HG03575 (cell line): ENCODE measurements at regions not wholly inside any gene's neighbourhood (a gene's known extent, or its start where the extent isn't known, plus 50 kb on each side); places are given as distances from the start of the nearest gene placed in this dataset.

Experiments used
- ATAC-seq: cut with Tn5 transposase; IDR thresholded peaks from one replicate; pipeline ENCODE4 v1.9.1; 2021; ENCODE audit not compliant: unreplicated experiment, insufficient number of reproducible peaks, low FRiP score; ENCODE audit errors: extremely low read depth

DNA sequence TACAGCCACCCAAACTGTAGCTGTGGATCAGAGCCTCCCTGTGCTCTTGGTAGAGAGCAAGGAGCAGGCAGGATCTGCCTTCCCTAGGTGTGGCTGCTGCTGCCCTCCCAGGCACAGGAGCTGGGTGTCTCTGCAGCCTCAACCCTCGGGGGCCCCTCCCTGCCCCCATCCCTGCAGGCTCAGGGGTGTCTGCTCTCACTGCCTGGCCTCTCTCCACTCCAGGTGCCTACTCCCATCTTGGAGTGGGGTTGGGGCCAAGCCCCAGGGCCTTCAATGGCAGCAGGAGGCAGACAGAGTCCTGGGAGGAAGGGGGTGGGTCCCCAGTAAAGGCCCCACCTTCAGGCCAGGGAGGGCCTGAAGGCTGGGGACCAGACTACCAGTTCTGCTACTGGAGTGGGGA is 189.7 kb upstream of the OSR1 start:
- ATAC-seq, result no peak

DNA sequence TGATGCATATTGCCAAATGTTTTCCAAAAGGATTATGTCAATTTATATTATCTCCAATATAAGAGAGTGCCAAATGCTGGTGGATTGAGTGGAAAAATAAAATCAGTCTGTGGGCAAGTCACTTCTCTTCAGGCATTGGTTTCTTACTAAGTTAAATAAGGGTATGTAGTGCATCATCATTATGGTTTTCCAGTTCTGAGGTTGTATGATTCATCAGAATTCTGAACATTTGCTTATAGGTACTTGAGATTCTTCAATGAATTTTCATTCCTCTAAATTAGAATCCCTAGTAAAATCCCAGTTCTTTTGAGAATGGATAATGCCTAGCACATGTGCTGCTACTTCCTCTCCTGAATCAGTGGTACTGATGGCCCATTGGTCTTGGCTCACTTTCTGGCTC is 188.9 kb upstream of the OSR1 start:
- ATAC-seq, result no peak

DNA sequence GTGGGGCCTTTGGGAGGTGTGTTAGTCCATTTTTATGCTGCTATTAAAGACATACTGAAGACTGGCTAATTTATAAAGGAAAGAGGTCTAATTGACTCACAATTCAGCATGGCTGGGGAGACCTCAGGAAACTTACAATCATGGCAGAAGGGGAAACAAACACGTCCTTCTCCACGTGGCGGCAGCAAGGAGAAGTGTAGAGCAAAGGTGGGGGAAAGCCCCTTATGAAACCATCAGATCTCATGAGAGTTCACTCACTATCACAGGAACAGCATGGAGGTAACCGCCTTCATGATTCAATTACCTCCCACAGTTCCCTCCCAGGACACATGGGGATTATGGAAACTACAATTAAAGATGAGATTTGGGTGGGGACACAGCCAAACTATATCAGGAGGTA is 187.1 kb upstream of the OSR1 start:
- no peak for ATAC-seq

DNA sequence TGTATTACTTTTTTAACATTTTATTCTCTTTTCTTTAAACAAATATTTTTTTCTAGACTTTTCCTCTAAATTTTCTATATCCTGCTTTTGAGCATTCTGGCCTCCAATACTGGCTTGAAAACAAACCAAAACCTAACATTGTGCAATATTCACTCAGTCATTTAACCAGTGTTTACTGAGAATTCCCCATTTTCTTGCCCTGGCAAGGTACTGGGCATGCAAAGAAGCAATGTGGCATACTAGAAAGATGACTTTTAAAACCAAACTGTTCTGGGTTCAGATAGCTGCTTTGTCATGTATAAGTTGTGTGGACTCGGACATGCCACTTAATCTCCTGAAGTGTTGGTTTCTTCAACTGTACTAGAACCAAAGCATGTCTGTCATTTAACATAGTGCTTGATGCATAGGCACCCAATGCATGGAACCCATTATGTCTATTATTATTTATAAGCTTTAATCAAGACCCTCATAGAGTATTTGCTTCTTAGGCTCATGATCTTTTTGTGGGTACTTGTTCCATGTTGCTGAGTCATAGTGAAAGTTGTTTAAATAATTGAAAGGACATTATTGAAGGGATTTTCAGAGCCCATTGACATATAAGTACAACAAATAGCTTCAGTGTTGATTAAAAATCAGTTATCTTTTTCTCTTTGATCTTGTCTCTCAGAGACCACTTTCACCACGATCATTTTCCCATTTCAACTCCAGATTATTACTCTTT is 185.4 kb upstream of the OSR1 start:
- no peak for ATAC-seq

DNA sequence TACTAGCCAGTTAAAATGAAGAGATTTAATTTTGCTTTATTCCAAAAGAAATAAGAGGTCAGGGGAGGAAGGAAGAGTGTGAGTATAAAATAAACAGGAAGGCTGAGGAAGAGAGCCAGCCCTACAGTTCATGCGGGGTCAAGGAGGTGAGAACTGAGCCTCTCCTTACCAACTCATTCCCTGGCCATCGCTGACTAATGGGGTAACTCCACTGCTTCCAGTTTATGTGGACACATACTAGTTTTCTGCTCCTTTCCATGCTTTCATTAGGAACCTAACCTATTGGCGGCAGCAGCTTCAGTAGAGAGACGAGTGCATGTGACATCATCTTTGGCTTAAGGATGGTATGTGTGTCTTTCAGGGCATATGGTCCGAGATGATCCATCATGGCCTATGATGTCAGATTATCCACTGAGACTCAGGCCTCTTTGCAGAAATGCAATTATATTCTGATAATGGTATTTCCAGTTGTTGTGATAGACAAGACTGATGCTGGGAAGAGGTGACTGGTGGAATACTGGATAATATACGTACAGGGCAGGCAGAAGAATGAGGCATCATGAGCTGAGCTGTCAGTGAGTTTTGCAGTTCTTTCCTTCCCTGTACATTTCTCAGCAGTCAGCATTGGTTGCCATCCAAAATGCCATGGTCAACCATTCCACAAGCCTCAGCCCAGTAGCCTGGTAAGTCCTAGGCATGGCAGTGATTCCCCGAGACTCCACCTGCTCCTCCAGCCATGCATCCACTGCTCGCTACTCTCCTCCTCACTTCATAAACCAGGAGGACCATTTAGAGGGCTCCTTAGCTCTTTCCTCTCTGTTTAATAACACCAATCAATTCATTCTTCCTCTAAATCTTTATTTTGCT is 184.6 kb upstream of the OSR1 start:
- ATAC-seq, result no peak

DNA sequence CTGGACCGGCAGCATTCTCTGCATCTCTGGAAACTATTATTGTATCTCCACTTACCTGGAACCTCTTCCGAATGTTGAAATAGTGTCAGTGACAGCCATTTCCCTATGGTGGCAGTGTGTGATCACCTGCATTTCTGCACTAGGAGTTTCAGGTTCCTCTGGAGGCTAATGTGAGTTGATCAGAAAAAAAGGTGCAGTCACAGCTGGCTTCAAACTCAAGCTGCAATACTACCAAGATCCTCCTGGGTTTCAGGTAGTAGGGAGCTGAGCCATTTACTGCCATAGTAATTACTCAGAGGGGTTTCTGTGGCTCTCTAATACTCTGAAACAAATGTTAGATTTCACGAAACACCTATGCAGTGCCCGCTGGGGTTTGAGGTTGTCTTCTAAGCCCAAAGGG is 183.5 kb upstream of the OSR1 start:
- no peak for ATAC-seq

DNA sequence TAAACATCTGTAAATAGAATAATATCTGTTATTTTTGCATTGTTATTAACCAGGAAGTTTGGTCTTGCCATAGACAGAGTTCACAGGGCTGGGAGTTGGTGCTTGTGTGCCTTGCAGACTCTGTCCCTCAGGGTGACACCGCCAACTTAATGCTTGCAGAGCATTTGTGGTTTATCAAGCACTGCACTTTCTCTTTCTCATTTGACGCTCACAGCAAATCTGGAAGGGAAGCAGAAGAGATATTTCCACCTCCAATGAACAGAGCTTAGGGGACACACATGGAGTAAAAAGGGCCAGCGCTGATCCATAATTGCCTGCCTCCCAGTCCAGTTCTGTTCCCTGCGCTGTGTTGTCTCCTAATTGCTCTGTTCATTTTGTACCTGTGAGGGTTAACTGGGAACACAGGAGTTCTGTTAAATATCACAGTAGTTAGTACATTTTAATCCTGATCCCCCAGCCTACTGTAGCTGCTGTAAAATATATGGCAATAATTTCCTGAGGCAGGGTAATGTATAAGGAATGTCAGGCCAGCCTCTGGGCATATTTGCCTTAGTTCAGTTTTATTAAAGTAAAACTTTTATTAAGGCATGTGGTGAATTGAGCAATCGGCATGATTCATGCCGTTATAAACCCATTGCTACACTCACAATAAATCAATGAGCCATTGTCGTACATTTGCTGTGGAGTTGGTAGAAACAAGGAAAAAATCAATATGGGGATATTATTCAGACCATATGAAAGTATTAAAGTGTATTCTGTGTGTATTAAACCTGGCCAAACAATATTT is 182.5 kb upstream of the OSR1 start:
- ATAC-seq, result no peak

DNA sequence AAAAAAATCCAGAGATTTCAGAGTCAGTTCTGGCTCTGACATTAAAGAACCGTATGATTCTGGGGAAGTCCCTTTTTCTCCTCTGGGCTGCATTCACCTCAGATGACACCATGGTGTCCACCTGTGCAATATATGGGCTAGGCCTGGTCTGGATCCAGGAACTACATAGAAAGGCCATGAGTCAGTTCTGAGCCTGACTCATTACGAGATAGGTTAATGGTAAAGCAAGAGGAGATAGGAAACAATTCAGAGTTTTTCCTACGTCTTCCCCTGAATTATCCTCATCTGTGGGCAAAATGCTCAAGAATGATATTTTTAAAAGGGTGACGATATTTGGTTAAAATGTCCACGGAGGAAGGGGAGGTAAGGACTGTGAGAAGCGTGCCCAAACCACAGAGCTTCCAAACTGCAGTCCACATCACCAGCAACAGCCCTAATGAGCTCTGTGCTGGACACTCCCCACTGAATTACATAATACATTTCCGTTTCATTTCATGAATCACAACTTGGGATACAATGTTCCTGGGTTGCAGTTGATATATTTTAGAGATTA is 180.1 kb upstream of the OSR1 start:
- no peak for ATAC-seq

DNA sequence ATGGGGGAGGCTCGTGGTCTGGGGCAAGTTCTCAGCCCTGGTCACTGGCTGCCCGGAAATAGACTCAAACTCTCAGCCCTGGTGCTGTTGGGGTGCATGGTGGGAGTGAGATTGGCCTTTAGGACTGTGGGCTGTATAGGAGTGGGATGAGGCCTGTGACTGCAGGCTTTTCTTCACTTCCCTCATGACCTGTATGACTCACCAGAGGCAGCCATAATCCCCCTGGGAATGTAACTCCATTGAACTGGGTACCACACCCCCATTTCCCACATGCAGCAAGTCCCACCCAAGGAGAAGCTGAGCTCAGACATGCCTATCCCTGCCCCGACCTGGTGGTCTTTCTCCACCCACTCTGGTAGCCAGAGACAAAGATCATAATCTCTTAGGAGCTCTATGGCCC is 177.7 kb upstream of the OSR1 start:
- no peak for ATAC-seq

DNA sequence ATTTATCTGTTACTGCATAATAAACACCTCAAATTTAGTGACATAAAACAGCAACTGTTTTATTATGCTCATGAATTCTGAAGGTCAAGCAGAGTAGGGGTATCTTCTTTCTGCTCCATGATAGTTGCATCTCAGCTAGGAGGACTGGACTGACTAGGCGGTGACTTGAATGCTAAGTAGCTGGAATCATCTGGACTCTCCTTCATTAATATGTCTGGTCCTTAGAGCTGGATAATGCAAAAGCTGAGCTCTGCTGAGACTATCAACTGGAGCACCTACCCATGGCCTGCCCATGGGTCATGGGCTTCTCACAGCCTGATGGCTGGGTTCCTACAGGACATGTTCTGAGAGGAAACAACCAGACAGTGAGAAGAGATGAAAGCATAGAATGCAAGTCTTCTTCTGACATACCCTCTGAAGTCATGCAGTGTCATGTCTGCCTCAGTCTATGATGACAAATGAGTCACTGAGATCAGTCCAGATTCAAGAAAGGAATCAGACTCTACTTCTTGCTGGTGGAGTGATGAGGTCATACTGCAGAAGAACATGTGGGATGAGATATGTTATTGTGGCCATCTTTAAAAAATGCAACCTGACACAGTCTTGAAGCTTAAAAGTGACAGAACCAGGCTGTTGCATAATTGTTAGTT is 174.2 kb upstream of the OSR1 start:
- ATAC-seq, result no peak

DNA sequence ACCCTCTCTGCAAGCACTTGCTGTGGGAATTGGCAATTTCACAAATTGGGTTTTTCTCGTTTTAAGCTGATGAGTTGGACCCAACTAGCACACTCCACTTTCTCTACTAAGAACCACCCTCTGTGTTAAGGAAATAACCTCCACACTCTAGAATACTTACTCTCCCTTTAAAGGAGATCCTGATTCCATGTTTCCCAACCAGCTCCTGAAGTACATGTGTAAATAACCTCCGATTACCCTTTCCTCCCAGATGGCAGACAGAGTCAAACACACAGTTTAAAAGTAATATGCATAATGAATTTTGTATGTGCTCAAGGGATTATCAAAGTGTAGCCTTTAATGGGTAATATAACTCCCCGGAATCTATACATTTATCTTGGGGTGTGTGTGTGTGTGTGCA is 171.3 kb upstream of the OSR1 start:
- no peak for ATAC-seq

DNA sequence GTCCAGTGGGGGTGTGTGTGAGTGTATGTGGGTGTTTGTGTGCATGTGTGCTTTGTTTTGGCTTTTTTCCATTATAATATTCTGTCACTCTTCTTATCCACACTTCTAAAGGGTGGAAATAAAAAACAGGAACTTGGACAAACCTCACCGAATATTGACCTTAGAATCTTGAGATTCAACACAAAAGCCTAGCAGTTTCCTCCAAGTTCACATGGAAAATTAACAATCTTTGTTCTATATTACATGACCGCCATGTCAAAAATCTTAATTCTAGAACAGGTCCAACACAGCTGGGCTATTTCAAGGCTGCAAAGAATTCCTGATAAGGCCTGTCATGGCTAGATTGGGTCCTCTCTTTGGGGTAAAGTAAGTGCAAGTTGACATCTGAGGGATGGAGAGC is 169.3 kb upstream of the OSR1 start:
- ATAC-seq, result no peak

DNA sequence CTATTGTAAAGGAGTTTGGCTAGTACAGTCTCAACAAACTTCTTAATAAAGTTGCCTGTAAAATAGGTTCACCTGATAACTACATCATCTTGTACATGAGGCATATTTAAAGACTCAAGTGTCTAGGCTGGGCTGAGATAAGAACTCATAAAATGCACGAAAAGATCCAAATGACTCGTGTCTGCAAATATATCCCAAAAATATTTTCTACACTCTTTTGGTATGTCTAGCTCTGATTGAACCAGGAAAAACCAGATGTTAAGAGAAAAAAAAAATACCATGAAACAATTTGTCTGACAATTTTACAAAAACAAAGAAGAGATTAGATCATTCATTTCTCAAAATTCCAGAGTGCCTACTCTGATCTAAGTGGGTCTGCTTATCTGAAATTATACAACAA is 166.9 kb upstream of the OSR1 start:
- ATAC-seq, result no peak

DNA sequence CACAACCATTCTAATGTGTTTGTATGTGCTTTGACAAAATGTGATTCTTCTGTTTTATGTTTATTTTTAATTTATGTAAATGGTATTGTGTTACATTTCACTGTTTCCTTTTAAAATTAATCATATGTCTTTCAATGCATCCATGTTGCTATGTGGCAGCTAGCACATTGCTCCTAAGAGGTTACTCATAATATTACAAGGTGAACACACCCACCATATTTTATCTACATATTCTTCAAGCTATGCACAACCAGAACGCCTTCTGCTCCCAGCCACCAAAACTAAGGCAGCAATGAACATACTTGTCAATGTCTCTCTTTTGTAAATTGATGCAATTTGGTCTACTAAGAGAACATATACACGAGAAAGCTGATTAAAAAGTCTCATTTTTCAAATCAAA is 160.6 kb upstream of the OSR1 start:
- no peak for ATAC-seq

DNA sequence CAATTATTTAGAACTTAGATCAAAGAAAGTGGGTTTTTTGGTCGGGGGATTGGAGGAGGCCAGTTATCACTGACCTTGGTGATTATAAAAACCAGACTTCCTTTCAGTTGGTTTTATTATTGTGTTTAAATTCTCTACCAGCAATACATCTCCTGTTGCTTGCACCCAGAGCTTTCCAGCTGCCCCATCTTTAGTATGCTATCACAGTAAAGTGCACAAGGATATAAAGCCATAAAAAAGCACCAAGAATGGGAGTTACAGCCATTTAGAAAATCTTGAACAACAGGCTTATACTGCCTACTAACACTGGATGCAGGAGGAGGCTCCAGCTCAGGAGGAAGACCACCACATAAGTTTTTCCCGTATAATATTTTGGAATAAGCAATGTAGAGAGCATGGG is 148.7 kb upstream of the OSR1 start:
- no peak for ATAC-seq

DNA sequence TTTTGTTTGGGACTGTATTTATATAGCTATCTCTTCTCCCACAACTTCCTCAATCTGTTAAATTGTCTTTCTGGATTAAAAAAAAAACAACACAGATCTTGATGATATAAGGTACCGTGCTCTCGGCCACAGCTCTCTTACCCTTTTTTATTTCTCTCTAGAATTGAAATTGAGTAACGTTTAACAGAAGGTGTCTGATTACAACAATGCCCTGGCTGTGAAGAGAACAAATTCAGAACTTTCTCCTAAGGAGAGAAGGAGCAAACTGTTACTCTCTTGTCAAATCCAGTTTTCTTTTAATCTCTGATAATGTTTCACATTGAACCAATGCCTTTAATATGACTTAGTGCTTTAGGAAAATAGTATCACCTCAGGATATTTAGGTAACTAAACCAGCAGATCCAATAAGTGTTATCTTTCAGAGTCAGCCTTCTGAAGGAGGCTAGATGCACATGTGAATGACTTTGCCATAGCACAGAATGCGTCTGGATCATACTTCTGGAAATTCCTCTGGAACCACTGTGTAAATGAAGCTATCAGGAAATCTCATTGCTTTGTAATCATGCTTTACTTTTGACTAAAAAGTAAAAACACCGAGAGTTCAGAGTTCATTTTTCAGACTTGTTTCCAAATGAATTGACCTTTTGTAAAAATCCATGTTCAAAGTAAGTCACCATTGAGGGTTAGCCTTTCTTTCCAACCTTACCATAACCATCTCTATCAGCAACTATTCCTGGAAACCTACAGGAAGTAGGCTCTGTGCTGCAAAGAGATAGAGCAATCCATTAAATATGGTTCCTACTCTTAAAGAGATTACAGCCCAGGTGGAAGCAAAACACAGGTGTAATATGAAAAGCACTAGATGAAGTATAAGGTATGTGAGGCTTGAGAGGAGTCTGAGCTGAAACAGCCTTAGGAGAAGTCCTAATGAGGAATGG is 147.0 kb upstream of the OSR1 start:
- no peak for ATAC-seq

DNA sequence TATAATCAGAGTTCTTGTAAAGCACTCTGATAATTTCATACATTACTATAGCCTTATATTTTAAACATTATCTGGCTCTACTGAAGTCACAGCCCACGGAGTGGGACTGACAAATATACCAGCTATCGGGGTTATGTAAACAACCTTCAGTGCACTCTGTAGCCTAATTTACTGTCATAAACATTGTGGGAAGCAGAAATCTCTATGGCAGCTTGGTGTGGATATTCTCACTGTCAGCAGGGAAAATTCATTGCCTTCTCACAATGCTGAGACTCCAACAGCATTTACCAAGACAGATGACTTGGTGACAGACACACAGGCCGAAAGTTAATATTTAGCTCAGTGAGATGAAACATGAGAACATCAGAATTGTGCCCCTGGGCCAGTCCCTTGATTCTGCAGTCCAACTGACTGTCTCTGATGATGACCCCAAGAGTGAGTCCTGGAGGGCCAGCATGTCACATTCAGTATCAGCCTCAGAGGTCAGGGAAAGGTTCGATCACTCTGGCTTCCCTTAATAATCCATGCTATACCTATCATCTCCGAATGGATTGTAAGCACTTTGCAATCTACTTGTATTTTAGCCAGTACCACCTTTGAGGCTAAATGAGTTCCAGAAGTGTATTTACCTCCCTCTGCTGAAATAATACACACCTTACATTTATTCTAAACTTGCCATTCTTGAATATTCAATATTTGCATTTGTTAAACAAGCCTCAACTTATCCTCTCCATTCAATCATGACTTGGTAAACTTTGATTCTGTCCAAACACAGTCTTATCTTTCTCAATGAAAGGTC is 146.2 kb upstream of the OSR1 start:
- no peak for ATAC-seq
